ENCODE measurements at regions not wholly inside any gene's neighbourhood (a gene's known extent, or its start where the extent isn't known, plus 50 kb on each side); places are given as distances from the start of the nearest gene placed in this dataset.

DNA sequence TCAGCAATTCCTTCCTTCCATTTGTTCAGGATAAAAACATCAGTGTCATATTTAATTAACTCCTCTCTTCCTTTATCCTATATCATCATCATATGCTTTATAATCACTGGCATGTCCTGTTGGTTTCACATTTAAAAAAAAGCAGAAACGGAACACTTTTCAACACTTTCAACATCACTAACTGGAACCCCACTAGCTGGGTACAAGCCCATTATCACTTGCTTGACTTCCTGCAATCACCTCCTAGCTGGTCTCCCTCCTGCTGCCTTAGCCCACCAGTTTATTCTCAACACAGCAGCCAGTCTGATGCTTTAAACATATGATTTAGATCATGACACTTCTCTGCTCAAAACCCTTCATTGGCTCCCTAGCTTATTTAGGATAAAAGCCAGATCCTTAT is 116.4 kb upstream of the LSM6 start (continued):
- TF ChIP-seq MXD4 (CRISPR knock-in tag; IDR thresholded peaks at IDR 0.05; ENCODE audit: borderline replicate concordance) (no peak), FOXJ3 (CRISPR knock-in tag; IDR thresholded peaks at IDR 0.05; ENCODE audit: borderline replicate concordance) (no peak), ZNF281 (CRISPR knock-in tag; IDR thresholded peaks at IDR 0.05) (no peak)
- TF ChIP-seq, protein P1, sequence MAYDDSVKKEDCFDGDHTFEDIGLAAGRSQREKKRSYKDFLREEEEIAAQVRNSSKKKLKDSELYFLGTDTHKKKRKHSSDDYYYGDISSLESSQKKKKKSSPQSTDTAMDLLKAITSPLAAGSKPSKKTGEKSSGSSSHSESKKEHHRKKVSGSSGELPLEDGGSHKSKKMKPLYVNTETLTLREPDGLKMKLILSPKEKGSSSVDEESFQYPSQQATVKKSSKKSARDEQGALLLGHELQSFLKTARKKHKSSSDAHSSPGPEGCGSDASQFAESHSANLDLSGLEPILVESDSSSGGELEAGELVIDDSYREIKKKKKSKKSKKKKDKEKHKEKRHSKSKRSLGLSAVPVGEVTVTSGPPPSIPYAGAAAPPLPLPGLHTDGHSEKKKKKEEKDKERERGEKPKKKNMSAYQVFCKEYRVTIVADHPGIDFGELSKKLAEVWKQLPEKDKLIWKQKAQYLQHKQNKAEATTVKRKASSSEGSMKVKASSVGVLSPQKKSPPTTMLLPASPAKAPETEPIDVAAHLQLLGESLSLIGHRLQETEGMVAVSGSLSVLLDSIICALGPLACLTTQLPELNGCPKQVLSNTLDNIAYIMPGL (CRISPR knock-in tag; IDR thresholded peaks at IDR 0.05) = no peak

- Mint-ChIP-seq H3K27ac (no peak overlapping the region), H3K4me1 (peaks cover 23% of the 10 kb centered on the region), H3K36me3 (no peaks in the 10 kb centered on the region), H3K4me3 (no peak overlapping the region), H3K9me3 (peaks cover 2% of the 10 kb centered on the region; the same call in 1 of the 2 replicates), H3K27me3 (ENCODE audit: low read depth) (no peaks in the 10 kb centered on the region)
- ChIA-PET POLR2A (no interaction called here), CTCF (no interaction called here)
- ATAC-seq = no peak
- DNase-seq (ENCODE audit: low spot score) = no peak
- TF ChIP-seq ZBTB21 (CRISPR knock-in tag; IDR thresholded peaks at IDR 0.05; ENCODE audit: borderline replicate concordance) = no peak
- TF ChIP-seq KAT7 (CRISPR knock-in tag; IDR thresholded peaks at IDR 0.05; ENCODE audit: borderline replicate concordance) = no peak
- TF ChIP-seq STAT6 (CRISPR knock-in tag; conservative IDR thresholded peaks at IDR 0.05; ENCODE audit: low read depth) = no peak
- TF ChIP-seq ETV6 (CRISPR knock-in tag; IDR thresholded peaks at IDR 0.05) = no peak
- TF ChIP-seq FOXP4 (CRISPR knock-in tag; IDR thresholded peaks at IDR 0.05) = no peak
- TF ChIP-seq ATF2 (CRISPR knock-in tag; IDR thresholded peaks at IDR 0.05; ENCODE audit: borderline replicate concordance, low read depth) = no peak
- no peak for TF ChIP-seq CREM (CRISPR knock-in tag; IDR thresholded peaks at IDR 0.05)
- TF ChIP-seq GTF2I (CRISPR knock-in tag; conservative IDR thresholded peaks at IDR 0.05) = no peak
- TF ChIP-seq IRF2 (CRISPR knock-in tag; IDR thresholded peaks at IDR 0.05; ENCODE audit: borderline replicate concordance, low read depth) = no peak
These were observed 117.0 kb upstream of the LSM6 start for GRCh38 chr4:146058531-146058930.

DNA sequence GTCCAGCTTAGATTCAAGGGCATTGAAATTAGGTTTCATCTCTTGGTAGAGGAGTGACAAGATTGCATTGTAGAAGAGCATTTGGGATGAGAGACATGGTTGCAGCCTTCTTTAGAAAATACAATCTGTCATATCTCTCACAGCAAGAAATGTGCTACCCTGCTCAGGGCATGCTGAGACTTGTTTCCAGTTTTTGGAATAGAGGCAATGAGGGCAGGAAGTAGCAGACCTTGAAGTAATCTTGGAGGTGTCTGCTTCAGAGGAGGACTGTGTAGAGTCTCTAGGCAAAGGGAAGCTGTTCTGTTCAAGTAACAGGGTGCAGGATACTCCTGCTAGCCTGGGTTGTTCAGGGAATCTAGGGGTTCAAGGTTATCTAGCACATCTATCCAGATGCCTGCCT is 116.1 kb upstream of the ZNF827 start:
- ChIA-PET POLR2A (no interaction called here), CTCF (no interaction called here)
- Mint-ChIP-seq H3K27me3 (ENCODE audit: low read depth) (no peaks in the 10 kb centered on the region), H3K4me3 (no peak overlapping the region), H3K9me3 (peaks cover 6% of the 10 kb centered on the region; the same call in 1 of the 2 replicates), H3K27ac (no peak overlapping the region), H3K4me1 (peaks cover 15% of the 10 kb centered on the region), H3K36me3 (no peaks in the 10 kb centered on the region)
- DNase-seq (ENCODE audit: low spot score) (no peak), ATAC-seq (no peak)
- TF ChIP-seq RELA (CRISPR knock-in tag; IDR thresholded peaks at IDR 0.05; ENCODE audit: borderline replicate concordance) (no peak), AFF4 (CRISPR knock-in tag; IDR thresholded peaks at IDR 0.05; ENCODE audit: borderline replicate concordance) (no peak)
- TF ChIP-seq, protein P2, sequence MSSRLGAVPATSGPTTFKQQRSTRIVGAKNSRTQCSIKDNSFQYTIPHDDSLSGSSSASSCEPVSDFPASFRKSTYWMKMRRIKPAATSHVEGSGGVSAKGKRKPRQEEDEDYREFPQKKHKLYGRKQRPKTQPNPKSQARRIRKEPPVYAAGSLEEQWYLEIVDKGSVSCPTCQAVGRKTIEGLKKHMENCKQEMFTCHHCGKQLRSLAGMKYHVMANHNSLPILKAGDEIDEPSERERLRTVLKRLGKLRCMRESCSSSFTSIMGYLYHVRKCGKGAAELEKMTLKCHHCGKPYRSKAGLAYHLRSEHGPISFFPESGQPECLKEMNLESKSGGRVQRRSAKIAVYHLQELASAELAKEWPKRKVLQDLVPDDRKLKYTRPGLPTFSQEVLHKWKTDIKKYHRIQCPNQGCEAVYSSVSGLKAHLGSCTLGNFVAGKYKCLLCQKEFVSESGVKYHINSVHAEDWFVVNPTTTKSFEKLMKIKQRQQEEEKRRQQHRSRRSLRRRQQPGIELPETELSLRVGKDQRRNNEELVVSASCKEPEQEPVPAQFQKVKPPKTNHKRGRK (CRISPR knock-in tag; IDR thresholded peaks at IDR 0.05; ENCODE audit: borderline replicate concordance) = no peak

Measured in WTC11 (cell line).